ENCODE measurements at regions not wholly inside any gene's neighbourhood (a gene's known extent, or its start where the extent isn't known, plus 50 kb on each side); places are given as distances from the start of the nearest gene placed in this dataset.

DNA sequence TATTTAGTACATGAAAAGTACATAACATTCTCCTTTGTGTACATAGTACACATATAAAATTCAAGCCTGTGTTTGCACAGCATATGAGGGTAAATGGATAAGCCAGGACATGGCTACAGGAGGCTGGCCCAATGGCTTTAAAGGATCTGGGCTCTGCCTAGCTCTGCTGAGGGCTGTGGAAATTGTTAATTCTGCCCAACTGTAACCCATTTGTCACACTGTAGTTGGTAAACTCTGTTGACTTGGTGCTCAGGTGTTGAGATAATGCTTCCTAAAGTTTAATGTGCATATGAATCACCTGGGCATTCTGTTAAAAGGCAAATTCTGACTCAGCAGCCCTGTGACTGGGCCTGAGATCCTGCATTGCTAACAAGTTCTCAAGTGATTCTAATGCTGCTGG lies 196.5 kb upstream of the ZPLD1 start:
- no peak for DNase-seq

DNA sequence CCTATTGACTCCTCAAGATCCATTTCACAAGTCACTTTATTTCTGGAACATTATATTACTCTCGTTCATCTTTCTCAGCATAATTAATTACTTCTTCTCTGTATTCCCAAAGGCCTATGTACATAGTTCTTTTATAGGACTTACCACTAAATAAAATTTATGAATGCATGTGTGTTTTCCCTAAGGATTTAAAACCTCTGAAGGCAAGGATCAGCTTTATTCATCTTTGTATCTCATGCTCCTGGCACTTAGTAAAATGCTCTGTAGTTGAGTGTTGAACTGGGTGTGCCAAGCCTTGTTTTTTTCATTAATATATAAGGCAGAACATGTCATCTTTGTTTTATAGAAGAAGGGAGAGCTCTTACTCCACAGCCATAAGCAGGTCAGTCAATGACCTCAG lies 194.1 kb upstream of the ZPLD1 start:
- no peak for DNase-seq

GRCh38 chr3:102248981-102249705 lies 185.7 kb upstream of the ZPLD1 start:
- DNase-seq: no peak

GRCh38 chr3:102255736-102256135 lies 179.1 kb upstream of the ZPLD1 start:
- DNase-seq: no peak

DNA sequence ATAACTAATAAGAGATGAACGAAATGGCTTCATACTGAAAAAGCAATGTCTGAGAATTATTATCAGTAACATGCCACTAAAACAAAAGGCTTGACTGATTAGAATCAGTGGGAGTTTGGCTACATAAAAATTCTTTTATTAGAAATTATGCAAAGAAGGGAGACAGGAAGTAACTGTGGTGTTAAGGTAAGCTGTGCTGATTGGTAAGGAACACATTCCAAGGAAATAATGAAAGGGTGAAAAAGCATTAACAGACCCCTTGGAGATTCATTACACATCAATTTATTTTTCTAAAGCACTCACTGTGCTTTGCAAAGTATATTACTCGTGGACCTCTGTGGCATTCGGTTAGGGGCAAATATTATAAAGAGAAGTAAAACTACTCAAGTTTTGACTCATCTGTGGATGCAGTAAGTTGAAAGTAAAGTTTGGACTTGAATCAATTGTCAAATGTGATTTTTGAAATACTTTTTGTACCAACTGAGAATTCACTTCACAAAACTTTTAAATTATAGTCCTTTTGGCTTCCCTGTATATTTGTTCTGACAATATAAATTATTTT lies 176.1 kb upstream of the ZPLD1 start:
- no peak for DNase-seq

DNA sequence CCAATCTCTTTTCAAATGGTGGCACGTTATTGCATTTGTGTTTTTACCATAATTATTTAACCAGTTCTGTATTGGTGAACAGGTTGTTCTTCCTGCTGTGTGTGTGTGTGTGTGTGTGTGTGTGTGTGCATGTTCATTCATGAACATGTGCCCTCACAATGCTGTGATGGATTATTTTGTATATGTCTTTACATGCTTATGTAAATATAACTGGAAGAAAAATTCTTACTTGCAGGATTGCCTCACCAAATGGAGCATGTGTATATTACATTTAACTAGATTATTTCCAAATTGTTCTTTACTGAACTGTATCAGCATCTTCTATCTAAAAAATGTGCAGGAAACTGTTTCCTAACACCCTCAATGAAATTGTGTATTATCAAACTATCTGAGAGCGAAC lies 175.2 kb upstream of the ZPLD1 start:
- no peak for DNase-seq

DNA sequence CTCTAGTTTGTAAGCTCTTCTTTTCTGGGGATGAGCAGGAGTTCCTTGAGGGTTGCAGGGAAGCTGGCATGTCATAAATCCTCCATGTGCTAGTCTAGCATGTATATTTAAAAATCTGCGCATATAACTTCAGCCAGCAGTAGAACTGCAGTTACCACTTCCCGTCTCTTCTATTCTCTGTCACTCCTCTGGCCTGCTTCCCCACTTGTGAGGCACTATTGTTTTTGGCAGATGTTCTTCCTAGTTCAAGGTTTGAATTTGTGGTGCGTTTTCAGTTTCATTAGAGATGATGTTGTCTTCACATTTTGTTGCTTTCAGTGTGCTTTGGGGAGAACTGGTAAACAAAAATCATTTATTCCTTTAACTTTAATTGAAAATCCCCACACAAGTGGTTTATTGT lies 169.1 kb upstream of the ZPLD1 start:
- no peak for DNase-seq

DNA sequence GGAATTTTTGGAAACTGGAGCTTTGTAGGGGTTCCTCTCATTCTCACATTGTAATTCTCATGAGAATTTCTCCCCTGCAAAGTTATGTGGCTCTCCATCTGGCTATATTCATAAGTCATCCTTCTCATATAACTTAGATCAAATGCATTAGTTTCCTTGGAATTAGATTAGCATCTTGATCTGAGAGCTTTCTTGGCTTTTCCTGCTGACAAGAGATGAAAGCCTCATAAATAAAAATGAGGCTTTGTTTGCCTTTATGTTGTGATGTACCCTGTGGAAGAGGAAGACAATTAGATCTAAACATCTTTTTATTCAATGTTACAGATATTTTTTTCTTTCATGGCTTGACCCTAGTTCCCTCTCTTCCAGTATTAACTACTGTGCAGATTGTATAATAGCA lies 165.4 kb upstream of the ZPLD1 start:
- no peak for DNase-seq

DNA sequence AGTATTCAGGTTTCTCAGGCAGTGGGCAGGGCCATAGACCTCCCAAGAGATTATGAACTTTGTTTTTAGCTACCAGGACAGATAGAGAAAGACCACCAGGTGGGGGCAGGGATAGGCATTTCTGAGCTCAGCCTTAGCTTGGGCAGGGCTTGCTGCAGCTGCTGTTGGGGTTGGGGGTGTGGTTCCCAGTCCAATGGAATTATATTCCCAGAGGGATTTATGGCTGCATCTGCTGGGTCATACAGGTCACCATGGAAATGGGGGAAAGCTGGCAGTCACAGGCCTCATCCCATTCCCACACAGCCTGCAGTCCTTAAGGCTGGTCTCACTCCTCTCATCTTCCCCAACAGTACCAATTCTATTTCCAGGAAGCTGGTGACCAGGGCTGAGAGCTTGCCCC lies 144.6 kb upstream of the ZPLD1 start:
- no peak for DNase-seq

GRCh38 chr3:102295756-102296155 lies 139.1 kb upstream of the ZPLD1 start:
- no peak for DNase-seq

GRCh38 chr3:102297072-102297658 lies 137.7 kb upstream of the ZPLD1 start:
- no peak for DNase-seq

DNA sequence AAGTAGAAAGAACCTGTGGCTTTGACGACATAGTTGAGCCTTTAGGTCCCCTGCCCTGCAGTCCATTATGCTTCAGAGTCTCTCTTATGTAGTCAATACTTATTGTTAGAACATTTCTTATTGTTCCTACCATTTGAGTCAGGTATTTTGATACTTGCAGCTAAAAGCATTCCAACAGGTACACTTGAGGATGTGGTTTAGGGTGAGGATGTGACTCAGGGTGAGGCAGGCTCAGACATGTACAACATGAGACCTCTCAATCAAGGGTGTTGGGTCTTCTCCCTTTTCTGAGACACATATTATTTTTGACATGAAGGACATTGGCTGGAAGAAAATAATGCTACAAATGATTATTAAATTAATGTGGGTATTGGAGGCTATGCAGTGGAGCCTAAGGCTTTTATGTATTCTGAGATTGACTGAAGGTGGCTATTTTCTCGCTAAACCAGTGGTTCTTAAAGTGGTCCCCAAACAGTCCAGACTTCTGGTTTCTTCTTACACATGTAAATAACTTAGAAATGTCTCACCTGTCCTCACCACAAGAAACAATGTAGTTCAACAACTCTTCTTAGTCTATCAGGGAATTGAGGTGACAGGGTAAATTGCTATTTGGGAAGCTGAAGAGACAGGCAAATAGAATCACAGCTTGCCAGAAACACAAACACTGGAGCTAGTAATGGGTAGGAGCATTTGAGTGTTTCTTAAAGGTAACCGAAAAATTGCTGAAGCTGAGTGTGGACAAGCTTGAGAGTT lies 135.5 kb upstream of the ZPLD1 start:
- DNase-seq: peak in 1 of 5 donors; percentile 42

DNA sequence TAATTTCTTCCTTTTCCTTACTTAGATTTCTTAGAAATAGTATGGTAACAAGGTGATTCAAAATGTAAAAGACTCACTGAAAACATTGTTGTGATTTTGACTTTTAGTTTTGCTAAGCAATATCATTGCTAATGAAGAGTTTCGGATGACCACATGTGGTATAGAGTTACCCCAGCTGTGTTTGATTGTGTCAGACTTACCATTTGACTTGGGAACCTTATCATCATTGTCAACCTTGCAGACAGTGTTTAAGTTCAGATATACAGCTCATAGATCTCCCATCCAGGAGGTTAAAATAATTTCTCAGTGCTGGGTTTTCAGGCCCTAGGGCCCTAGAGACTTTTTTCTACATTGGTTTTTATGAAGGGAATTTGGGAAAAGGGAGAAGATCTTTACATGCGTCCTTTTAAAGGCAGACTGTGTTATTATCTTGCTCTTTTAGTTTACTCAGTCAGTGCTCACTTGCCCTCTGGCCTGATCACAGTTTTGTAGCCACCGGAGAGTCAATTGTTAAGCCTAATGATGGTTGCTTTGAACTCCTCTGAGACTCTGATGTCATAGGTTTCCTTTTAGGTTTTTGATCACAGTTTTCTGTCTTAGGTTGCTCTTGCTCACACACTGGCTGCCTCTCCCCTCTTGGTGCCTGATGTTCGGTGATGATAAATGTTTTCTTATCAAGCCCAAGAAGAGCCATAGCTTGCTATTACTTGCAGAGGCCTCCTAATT lies 133.5 kb upstream of the ZPLD1 start:
- no peak for DNase-seq

GRCh38 chr3:102302020-102302419 lies 132.8 kb upstream of the ZPLD1 start:
- DNase-seq: no peak

- DNase-seq: no peak
Observed at GRCh38 chr3:102304550-102304949, 130.3 kb upstream of the ZPLD1 start.

GRCh38 chr3:102307442-102307841 lies 127.4 kb upstream of the ZPLD1 start:
- no peak for DNase-seq

GRCh38 chr3:102329066-102329465 lies 105.7 kb upstream of the ZPLD1 start:
- DNase-seq: no peak

DNA sequence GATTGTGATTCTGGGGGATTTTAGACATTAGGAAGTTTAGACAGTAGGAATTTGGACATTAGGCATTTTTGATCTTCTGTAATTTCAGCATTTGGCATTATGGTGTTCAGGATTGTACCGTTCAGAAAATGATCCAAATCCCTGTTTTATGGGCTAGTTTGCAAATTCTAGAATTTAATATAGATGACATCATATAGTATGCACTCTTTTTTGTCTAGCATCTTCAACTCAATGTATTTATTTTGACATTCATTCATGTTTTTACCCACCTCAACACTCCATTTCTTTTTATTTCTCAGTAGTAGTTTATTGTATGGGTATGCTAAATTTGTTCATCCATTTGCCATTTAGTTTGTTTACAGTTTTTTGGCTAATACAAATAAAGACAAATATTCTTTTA lies 105.3 kb upstream of the ZPLD1 start:
- no peak for DNase-seq

DNA sequence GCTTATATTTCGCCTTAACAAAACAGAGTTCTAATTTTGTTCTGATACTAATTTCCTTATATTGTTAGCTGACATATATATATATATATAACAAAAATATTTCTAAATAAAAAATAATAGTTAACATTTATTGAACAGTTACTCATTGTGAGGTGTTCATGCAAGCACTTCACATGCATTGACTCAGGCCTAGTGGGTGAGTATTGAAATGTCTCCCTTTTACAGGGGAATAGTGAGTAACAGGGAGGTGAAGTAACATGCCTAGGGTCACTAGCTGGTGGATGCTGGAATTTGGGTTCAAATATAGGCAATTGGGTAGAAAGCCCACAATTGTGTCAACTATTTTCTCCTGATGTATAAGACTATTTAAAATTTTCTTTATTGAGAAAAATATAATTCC lies 102.6 kb upstream of the ZPLD1 start:
- DNase-seq: no peak

DNA sequence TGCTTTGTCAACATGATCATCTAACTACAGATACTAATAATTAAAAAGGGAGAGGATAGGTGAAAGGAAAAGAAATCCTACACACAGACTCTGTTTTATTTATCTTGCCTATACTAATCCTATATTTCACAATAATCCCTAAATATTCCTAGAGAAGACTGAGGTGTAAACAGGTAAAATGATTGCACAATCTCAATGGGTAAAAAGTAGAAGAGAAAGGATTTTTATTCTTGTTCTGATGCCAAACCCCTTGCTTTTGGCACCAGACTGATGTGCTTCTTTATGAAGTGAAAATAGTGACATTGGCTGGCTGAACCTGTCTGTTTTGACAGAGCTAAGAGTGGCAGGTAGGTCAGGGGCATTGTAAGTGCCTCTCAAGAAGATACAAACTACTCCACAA lies 101.9 kb upstream of the ZPLD1 start:
- DNase-seq: no peak

- DNase-seq: no peak
Observed at GRCh38 chr3:102336130-102336529, 98.7 kb upstream of the ZPLD1 start.

DNA sequence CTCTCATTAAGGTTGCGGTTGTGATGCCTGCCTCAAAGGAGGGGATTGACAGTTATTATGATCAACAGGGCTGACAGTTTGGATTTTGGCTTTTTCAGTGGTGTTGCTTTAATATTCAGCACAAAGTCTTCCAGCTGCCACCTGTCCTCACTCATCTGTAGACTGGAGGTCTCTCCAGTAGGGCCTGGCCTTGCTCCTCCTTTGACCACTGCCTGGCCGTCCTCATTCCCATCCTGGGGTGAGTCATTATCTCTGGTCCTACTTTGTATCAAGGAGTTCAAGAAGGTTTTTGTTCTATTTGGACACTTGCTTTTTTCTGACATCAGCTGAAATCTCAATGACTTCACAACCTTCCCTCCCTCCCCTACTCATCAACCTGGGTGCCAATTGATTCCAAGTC lies 95.1 kb upstream of the ZPLD1 start:
- no peak for DNase-seq

- no peak for DNase-seq
Observed at GRCh38 chr3:102346897-102347296, 87.9 kb upstream of the ZPLD1 start.

All from T-helper 1 cell (primary cell).